ENCODE measurements at regions not wholly inside any gene's neighbourhood (a gene's known extent, or its start where the extent isn't known, plus 50 kb on each side); places are given as distances from the start of the nearest gene placed in this dataset.

DNA sequence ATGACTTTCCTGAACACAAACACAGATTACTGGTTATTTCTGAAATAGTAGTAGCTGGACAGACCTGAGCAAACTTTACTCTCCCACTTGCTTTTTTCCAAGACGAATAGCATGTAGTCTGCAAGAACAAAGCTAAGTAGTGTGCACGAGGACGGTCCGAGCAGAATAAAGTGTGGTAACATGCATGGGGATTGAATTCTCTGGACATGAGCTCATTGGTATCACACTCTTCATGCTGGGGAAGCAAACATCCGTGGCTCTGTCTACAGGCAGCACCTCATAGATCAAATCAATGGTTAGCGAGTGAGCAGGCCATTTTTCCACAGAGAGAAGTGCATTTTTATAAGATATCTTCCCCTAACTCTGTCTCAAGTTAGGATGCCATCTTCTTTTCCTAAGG is 164.8 kb upstream of the STK17B start:
- TF ChIP-seq, protein P1, sequence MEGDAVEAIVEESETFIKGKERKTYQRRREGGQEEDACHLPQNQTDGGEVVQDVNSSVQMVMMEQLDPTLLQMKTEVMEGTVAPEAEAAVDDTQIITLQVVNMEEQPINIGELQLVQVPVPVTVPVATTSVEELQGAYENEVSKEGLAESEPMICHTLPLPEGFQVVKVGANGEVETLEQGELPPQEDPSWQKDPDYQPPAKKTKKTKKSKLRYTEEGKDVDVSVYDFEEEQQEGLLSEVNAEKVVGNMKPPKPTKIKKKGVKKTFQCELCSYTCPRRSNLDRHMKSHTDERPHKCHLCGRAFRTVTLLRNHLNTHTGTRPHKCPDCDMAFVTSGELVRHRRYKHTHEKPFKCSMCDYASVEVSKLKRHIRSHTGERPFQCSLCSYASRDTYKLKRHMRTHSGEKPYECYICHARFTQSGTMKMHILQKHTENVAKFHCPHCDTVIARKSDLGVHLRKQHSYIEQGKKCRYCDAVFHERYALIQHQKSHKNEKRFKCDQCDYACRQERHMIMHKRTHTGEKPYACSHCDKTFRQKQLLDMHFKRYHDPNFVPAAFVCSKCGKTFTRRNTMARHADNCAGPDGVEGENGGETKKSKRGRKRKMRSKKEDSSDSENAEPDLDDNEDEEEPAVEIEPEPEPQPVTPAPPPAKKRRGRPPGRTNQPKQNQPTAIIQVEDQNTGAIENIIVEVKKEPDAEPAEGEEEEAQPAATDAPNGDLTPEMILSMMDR (IDR thresholded peaks at IDR 0.05; ENCODE audit: unreplicated experiment) = no peak
- no peaks in the 10 kb centered on the region for H3K36me3 Mint-ChIP-seq (ENCODE audit: insufficient read depth, unreplicated experiment)
- POLR2A ChIA-PET = interaction anchor here (0.7 kb wide), 1 partner anchor 106 kb away, joined by 3 read pairs; no protein-coding TSS in a partner anchor
- intact Hi-C loops (cut with micrococcal nuclease) = loop anchor here (2.0 to 10.0 kb wide), 2 partner anchors 117 to 171 kb away; no protein-coding TSS in a partner anchor
- DNase-seq (ENCODE audit: unreplicated experiment) = no peak
- H3K27me3 Mint-ChIP-seq (ENCODE audit: insufficient read depth, unreplicated experiment) = no peaks in the 10 kb centered on the region
- H3K27ac Mint-ChIP-seq (ENCODE audit: low read depth, unreplicated experiment) = no peak overlapping the region
- no TSS peak for BruUV-seq (replicated peaks)
- no peaks in the 10 kb centered on the region for H3K9me3 Mint-ChIP-seq (ENCODE audit: unreplicated experiment)
- CTCF ChIA-PET = interaction anchor here (0.6 to 3.9 kb wide), 20 partner anchors 8 to 675 kb away, joined by 3 to 60 read pairs (median 4); partner anchors contain the start of gene DNAH7
- no peak overlapping the region for H3K4me3 Mint-ChIP-seq (ENCODE audit: unreplicated experiment)
- H3K4me1 Mint-ChIP-seq (ENCODE audit: insufficient read depth, unreplicated experiment) = peaks cover 1% of the 10 kb centered on the region

DNA sequence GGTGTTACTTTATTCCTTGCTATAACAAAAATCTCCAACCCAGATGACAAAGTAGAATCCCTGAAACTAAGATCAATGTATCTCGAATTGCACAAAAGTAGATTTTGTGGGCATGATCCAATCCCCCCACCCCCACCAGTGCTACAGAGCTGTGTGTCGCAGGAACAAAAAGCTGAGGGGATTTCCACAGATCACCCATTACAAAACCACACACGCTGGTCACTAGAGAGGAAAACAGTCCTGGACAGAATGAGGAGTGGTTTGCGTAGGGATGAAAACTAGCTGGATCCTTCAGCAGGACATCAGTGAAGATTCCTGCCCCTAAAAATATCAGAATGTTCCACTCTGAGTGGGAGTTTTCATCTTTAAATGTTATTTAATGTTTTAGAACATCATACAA is 165.3 kb upstream of the STK17B start:
- ChIA-PET CTCF (interaction anchor here (0.6 to 3.9 kb wide), 33 partner anchors 9 to 676 kb away, joined by 3 to 60 read pairs (median 3); partner anchors contain the start of gene DNAH7), POLR2A (interaction anchor here (0.7 kb wide), 1 partner anchor 106 kb away, joined by 3 read pairs; no protein-coding TSS in a partner anchor)
- no peak overlapping the region for H3K27ac Mint-ChIP-seq (ENCODE audit: low read depth, unreplicated experiment)

DNA sequence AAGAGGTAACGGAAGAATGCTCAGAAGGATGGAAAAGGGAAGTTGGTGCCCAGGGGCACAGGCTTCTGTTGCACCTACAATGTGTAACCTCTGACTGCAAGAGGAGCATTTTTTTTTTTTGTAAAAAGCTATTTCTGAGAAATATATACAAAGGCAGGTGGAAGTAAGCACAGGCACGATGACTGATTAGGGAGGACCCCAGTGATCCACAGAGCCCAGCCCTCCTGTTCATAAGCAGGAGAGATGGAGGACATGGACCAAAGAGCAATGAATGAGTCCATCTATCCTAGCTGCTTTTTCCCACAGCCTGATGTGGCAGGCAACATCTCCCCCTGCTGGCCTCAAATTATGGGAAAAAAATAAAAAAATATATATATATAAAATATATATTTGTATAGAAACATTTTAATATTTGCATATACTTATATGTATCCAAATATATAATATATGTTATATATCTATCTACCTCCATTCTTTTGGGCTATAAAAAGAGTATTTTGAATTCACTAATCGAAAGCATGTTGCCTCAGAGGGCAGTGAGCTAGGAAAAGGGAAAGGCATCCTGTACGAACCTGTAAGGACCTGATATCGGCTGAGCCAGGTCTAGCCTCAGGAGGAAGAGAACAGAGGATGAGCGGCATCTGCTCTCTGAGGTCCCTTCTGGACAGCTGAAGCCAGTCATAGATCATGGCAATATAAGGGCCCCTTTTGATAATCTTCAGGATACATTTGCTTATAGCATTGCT is 166.0 kb upstream of the STK17B start:
- POLR2A ChIA-PET = no interaction called here
- Mint-ChIP-seq H3K27me3 (ENCODE audit: insufficient read depth, unreplicated experiment) (no peaks in the 10 kb centered on the region), H3K36me3 (ENCODE audit: insufficient read depth, unreplicated experiment) (no peaks in the 10 kb centered on the region), H3K27ac (ENCODE audit: low read depth, unreplicated experiment) (no peak overlapping the region), H3K4me1 (ENCODE audit: insufficient read depth, unreplicated experiment) (no peaks in the 10 kb centered on the region), H3K4me3 (ENCODE audit: unreplicated experiment) (no peak overlapping the region), H3K9me3 (ENCODE audit: unreplicated experiment) (no peaks in the 10 kb centered on the region)
- TF ChIP-seq, protein P1 (IDR thresholded peaks at IDR 0.05; ENCODE audit: unreplicated experiment) = peak; percentile 35
- peak; percentile 49 for DNase-seq (ENCODE audit: unreplicated experiment)
- BruUV-seq (replicated peaks) = no TSS peak
- intact Hi-C loops (cut with micrococcal nuclease) = loop anchor here (1.0 to 10.0 kb wide), 5 partner anchors 39 to 259 kb away; no protein-coding TSS in a partner anchor
- CTCF ChIA-PET = interaction anchor here (0.5 to 3.9 kb wide), 36 partner anchors 9 to 1168 kb away, joined by 3 to 60 read pairs (median 4); partner anchors contain the start of gene DNAH7

More for the DNA sequence above, 165.3 kb upstream of the STK17B start:
- TF ChIP-seq, protein P1 (IDR thresholded peaks at IDR 0.05; ENCODE audit: unreplicated experiment) = no peak
- H3K4me3 Mint-ChIP-seq (ENCODE audit: unreplicated experiment) = no peak overlapping the region
- H3K4me1 Mint-ChIP-seq (ENCODE audit: insufficient read depth, unreplicated experiment) = no peaks in the 10 kb centered on the region
- no peaks in the 10 kb centered on the region for H3K9me3 Mint-ChIP-seq (ENCODE audit: unreplicated experiment)
- H3K36me3 Mint-ChIP-seq (ENCODE audit: insufficient read depth, unreplicated experiment) = no peaks in the 10 kb centered on the region
- intact Hi-C loops (cut with micrococcal nuclease) = loop anchor here (1.0 to 10.0 kb wide), 5 partner anchors 38 to 258 kb away; no protein-coding TSS in a partner anchor
- no TSS peak for BruUV-seq (replicated peaks)
- no peaks in the 10 kb centered on the region for H3K27me3 Mint-ChIP-seq (ENCODE audit: insufficient read depth, unreplicated experiment)
- no peak for DNase-seq (ENCODE audit: unreplicated experiment)

DNA sequence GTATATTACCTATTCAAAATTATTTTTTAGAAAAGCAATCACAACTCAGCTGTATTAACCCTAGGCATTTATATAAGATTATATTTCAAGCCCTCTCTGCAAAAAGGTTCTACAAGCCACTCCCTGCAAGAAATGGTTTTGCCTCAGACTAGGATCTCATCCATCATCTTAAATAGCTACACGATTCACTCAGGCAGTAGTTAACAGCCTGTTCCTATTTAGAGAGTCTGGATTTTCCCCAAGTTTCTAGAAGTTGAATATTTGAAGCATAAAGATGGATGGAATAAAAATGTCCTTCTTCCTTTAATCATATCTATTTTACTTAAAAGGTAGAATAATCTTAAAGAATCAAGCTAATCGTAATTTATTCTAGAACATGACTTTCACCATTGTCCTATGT is 167.1 kb upstream of the STK17B start:
- no TSS peak for BruUV-seq (replicated peaks)
- ChIA-PET CTCF (interaction anchor here (0.7 to 3.9 kb wide), 13 partner anchors 11 to 661 kb away, joined by 3 to 60 read pairs (median 4); partner anchors contain the start of gene DNAH7), POLR2A (no interaction called here)
- no peaks in the 10 kb centered on the region for H3K27me3 Mint-ChIP-seq (ENCODE audit: insufficient read depth, unreplicated experiment)
- intact Hi-C loops (cut with micrococcal nuclease) = loop anchor here (10.0 kb wide), 1 partner anchor 174 kb away; no protein-coding TSS in a partner anchor
- H3K4me3 Mint-ChIP-seq (ENCODE audit: unreplicated experiment) = no peak overlapping the region
- H3K9me3 Mint-ChIP-seq (ENCODE audit: unreplicated experiment) = no peaks in the 10 kb centered on the region
- no peak for DNase-seq (ENCODE audit: unreplicated experiment)
- TF ChIP-seq, protein P1 (IDR thresholded peaks at IDR 0.05; ENCODE audit: unreplicated experiment) = no peak
- H3K27ac Mint-ChIP-seq (ENCODE audit: low read depth, unreplicated experiment) = no peak overlapping the region
- no peaks in the 10 kb centered on the region for H3K4me1 Mint-ChIP-seq (ENCODE audit: insufficient read depth, unreplicated experiment)
- H3K36me3 Mint-ChIP-seq (ENCODE audit: insufficient read depth, unreplicated experiment) = no peaks in the 10 kb centered on the region
